NCI-H2029 (cell line): ENCODE measurements at regions not wholly inside any gene's neighbourhood (a gene's known extent, or its start where the extent isn't known, plus 50 kb on each side); places are given as distances from the start of the nearest gene placed in this dataset.
"Not testable (repeated sequence)": the region's sequence is repeated elsewhere in the genome, so short reads cannot be mapped to it uniquely, and the experiment has no call there.

Experiments
- DNase-seq: peaks from one replicate; lab custom pipeline; 2025; lab: John Stamatoyannopoulos, UW

DNA sequence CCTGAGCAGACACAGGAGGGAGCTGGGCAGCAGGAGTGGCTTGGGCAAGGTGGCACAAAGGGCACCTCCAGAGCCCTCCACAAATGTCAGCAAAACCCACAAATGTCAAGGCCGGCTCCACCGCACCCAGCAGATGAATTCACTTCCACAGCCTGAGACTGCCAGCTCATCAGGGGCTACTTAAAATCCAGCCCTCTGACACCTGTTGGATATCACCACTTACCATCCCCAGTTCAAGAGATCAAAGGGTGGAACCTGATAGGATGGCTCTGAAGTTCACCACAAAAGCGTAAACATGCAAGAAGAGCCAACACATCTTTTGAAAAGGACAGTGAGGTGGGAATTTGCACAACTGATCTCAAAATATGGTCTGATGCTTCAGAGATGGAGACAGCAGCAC, 168.6 kb upstream of the GRK3 start:
- DNase-seq: peak; percentile 70

DNA sequence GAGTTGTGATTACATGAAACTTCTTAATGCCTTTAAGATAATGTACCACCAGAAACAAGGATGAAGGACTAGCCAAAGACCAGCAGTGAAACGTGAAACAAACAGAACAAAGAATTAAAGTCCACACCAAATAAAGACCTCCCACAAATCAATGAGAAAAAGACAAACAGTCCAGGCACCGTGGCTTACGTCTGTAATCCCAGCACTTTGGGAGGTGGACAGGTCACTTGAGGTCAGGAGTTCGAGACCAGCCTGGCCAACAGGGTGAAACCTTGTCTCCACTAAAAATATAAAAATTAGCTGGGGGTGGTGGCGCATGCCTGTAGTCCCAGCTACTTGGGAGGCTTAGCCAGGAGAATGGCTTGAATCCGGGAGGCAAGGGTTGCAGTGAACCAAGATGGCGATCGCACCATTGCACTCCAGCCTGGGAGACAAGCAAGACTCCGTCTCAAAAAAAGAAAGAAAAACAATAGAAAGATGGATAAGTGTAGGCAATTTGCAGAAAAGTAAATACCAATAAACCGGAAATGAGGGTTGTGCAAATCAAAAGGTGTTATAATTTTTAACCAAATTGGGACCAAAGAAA, 167.8 kb upstream of the GRK3 start:
- DNase-seq: no peak

GRCh38 chr22:25397616-25398015, 166.9 kb upstream of the GRK3 start:
- no peak for DNase-seq

DNA sequence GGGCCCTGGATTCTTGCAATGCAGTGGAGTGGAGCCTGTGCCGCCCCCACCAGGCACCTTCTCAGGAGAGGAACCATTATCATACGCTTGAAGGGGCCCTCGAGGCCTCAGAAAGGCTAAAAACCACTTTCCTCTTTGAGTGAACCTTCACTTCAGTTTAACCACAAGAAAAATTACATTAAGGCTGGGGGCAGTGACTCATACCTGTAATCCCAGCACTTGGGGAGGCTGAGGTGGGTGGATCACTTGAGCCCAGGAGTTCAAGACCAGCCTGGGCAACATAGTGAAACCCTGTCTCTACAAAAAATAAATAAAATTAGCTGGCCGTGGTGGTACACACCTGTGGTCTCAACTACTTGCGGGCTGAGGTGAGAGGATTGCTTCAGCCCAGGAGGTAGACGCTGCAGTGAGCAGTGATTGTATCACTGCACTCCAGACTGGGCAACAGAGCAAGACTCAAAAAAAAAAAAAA, 165.8 kb upstream of the GRK3 start:
- DNase-seq: not testable (repeated sequence)

- DNase-seq: no peak
Observed at GRCh38 chr22:25399649-25400151, 164.8 kb upstream of the GRK3 start.

GRCh38 chr22:25402160-25402500, 162.3 kb upstream of the GRK3 start:
- DNase-seq: no peak

- DNase-seq: no peak
Observed at GRCh38 chr22:25402501-25403283, 161.8 kb upstream of the GRK3 start.

DNA sequence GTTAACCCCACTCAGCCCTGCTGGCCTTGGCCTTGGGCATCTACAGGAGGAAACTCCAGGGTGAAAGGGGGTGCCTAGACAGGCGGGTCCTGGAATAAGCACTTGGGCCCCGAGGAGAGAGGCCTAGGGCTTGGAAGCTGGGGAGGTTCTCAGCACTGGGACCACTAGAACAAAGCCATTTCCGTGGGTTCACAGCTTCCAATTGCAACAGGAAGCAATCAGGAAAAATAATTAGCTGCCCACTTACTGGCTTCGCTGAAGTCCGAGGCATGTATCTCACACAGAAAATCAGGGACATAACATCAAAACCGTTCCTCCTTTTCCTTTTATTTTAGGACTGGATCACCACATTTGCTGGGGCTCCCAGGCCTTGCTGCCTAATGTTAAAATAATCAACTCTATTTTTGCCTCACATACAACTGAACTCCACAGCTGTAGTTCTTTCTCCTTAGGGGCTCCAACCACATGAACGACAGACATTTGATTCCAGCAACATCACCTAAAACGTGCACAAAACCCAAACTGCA, 161.1 kb upstream of the GRK3 start:
- peak; percentile 26 for DNase-seq

DNA sequence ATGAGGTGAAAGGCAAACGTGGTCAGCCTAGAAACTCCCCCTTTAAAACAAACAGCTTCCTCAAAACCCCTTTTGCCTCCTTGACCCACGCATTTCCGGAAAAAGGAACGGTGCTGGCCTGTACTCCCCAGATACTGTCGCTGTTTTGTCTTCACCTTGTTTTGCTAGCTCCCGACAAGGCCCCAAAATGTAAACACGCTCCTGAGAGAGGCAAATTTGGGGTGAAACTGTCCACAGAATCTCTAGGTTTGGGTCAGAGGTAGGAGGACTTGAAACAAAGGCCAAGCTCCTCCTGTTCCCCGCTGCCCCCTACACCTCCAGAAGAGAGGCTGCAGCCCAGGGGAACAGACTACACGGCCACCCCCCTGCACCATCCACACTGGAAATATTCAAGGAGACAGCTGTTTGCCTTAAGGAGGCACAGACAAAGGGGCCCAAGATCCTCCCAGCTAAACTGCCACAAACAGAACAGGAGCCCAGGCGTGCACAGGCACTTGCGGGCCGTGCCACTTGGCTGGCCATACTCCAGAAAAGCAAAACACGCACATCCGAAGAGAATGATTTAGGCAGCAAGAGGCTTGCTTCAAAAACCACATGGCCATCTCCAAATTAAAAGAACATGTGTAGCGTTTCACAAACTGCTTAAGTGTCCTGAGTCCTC, 160.5 kb upstream of the GRK3 start:
- DNase-seq: no peak

- DNase-seq: no peak
Observed at GRCh38 chr22:25404556-25404927, 159.9 kb upstream of the GRK3 start.

- DNase-seq: no peak
Observed at GRCh38 chr22:25404928-25405816, 159.3 kb upstream of the GRK3 start.

DNA sequence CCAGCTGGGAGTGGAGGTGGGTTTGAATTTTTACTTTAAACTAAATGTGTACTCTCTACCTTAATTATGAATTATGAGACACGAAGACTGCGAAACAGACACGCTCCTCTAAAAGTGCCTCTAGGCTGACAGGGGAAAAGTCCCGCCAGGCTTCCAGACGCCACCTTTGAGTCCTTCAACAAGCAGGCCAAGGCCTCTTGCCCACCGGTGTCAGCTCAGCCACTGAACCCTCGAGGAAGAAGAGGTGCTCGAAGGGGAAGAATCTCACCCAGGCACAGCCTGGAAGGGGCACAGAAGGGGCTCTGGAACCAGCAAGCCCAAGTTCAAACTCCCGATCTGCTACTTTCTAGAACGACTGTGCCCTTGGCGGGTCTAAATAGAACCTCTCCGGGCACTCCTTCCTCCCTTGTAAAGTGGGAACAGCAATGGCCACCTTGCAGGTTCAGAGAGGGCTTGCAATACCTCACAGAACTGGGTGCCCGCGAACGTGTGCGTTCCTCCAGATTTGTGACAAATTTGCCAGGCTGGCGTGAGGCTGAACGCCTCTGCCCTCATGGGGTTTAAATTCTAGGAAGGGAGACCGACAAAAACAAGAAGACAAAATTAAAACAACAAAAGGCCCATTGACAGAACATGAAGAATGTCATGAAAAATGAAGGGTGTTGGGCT, 158.5 kb upstream of the GRK3 start:
- DNase-seq: no peak

DNA sequence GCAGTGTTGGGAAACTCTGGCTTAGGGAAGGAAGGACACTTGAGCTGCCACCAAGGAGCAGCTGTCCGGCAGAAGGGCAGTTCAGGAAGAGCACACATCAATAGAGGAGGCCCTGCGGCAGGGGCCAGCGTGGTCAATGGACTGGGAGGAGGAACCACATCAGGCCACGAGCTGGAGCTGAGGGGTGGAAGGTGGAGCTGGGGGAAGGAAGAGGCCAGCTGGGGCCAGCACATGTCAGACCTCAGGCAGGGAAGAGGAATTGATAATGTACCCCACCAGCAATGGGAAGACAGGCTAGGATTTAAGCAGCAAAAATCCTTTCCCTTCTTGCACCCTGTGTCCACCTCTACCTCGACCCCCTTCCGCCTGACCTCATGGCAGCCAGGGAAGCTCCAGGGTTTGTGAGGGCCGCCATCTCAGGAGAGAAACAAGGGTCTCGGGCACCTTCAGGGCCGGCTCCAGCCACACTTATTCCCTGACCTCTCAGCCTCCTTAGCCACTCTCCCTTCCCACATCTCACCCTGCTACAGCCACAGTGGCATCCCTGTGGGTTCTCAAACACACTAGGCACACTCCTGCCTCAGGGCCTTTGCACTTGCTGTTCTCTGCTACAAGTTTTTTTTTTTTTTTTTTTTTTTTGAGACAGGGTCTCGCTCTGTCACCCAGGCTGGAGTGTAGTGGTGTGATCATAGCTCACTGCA, 157.8 kb upstream of the GRK3 start:
- DNase-seq: no peak

GRCh38 chr22:25407226-25407858, 157.1 kb upstream of the GRK3 start:
- no peak for DNase-seq

DNA sequence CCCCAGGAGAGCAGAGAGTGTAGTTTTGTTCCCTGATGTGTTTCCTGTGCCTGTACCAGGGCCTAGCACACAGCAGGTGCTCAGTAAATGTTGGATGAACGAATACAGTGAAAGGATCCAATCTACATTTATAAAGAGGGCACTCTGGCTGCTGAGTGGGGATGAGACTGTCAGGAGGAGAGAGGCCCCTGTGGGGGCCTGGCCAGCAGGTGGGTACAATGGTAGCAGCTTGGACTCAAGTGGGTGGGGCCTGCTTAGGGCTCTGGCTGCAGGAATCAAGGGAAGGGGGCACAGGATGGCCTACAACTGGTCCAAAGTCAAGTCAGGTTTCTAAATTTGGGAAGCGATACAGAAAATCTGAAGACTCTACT, 156.6 kb upstream of the GRK3 start:
- no peak for DNase-seq

DNA sequence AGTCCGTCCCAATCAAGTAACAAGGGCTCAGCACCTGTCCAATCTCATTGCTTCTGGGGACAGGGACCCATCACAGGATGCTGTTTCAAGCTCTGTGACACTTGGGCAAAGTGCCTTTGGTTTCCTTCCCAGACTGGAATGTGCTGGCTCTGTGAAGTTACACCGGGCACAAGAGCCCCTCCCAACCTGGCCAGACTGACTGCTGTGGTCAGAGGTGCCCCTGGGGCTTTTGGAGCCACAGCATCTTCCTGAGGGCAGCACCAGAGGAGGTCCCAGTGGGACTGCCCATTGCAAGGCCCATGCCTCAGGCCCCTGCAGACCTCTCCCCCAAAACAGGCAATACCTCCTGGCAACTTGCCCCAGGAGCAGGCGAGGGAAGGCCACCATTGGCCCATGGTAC, 155.2 kb upstream of the GRK3 start:
- no peak for DNase-seq

GRCh38 chr22:25410849-25411248, 153.6 kb upstream of the GRK3 start:
- no peak for DNase-seq

DNA sequence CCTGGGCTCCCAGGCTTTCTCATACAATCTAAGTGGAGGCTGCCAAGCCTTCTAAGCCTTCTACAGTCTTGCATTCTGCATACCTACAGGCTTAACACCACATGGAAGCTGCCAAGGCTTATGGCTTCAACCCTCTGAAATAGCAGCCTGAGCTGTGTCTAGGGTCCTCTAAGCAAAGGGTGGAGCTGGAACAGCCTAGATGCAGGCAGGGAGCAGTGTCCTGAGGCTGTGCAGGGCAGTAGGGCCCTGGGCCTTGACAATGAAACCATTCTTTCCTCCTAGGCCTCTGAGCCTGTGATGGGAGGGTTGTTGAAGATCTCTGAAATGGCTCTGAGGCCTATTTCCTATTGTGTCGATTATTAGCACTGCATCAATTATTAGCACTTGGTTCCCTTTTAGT, 150.9 kb upstream of the GRK3 start:
- no peak for DNase-seq

- not testable (repeated sequence) for DNase-seq
Observed at GRCh38 chr22:25415731-25416130, 148.7 kb upstream of the GRK3 start.

- not testable (repeated sequence) for DNase-seq
Observed at GRCh38 chr22:25417826-25418225, 146.6 kb upstream of the GRK3 start.
